ENCODE measurements at regions not wholly inside any gene's neighbourhood (a gene's known extent, or its start where the extent isn't known, plus 50 kb on each side); places are given as distances from the start of the nearest gene placed in this dataset.

GRCh38 chr7:84549409-84549808 is 354.8 kb upstream of the SEMA3A start:
- no peak for TF ChIP-seq SIN3A (IDR thresholded peaks at IDR 0.05; ENCODE audit: borderline replicate concordance, insufficient read depth, low read length)
- TF ChIP-seq TAF1 (IDR thresholded peaks at IDR 0.05; ENCODE audit: borderline replicate concordance, insufficient read depth, low read length): no peak
- no peak for TF ChIP-seq POLR2AphosphoS5 (IDR thresholded peaks at IDR 0.05; ENCODE audit: low read depth, low read length)

Data from PFSK-1 (cell line).